Parathyroid adenoma (tissue), 2 donors: ENCODE measurements at regions not wholly inside any gene's neighbourhood (a gene's known extent, or its start where the extent isn't known, plus 50 kb on each side); places are given as distances from the start of the nearest gene placed in this dataset.

Experiments
- H2AFZ ChIP-seq: fragments of 300-600 bp; sonication (generic); one replicate; pipeline ENCODE4 v1.7.0; 2017; ENCODE audit warnings: antibody characterized with exemption, mild to moderate bottlenecking
- H3K27ac ChIP-seq: fragments of 300-600 bp; sonication (generic); one replicate; pipeline ENCODE4 v1.7.0; 2017
- H3K27me3 ChIP-seq: fragments of 300-600 bp; sonication (generic); one replicate; pipeline ENCODE4 v1.7.0; 2017; ENCODE audit warnings: low read length; ENCODE audit not compliant: control insufficient read depth, insufficient read depth
- H3K36me3 ChIP-seq: fragments of 300-600 bp; sonication (generic); one replicate; pipeline ENCODE4 v1.7.0; 2017; ENCODE audit warnings: low read length; ENCODE audit not compliant: control insufficient read depth, insufficient read depth
- H3K4me1 ChIP-seq: fragments of 300-600 bp; sonication (generic); one replicate; pipeline ENCODE4 v1.7.0; 2017; ENCODE audit warnings: control low read depth
- H3K4me2 ChIP-seq: fragments of 300-600 bp; sonication (generic); one replicate; pipeline ENCODE4 v1.7.0; 2017; ENCODE audit warnings: low read length
- H3K4me3 ChIP-seq: fragments of 300-600 bp; sonication (generic); one replicate; pipeline ENCODE4 v1.7.0; 2017; ENCODE audit warnings: low read depth, low read length
- H3K79me2 ChIP-seq: fragments of 300-600 bp; sonication (generic); one replicate; pipeline ENCODE4 v1.7.0; 2017; ENCODE audit warnings: control low read depth
- H3K9ac ChIP-seq: fragments of 300-600 bp; sonication (generic); one replicate; pipeline ENCODE4 v1.7.0; 2017; ENCODE audit warnings: mild to moderate bottlenecking
- H3K9me3 ChIP-seq: fragments of 300-600 bp; sonication (generic); one replicate; pipeline ENCODE4 v1.7.0; 2017; ENCODE audit warnings: low read length; ENCODE audit not compliant: control insufficient read depth
- CTCF ChIP-seq: fragments of 300-600 bp; sonication (generic); IDR thresholded peaks from one replicate; pipeline ENCODE4 v1.7.0; 2017; ENCODE audit warnings: antibody characterized with exemption, mild to moderate bottlenecking
- donor health status: primary hyperparathyroidism.

GRCh38 chr15:91376038-91376437, 276.0 kb downstream of the SV2B start:
- no peaks in the 10 kb centered on the region for H3K36me3 ChIP-seq
- no peak overlapping the region for H3K4me3 ChIP-seq
- no peak overlapping the region for H2AFZ ChIP-seq
- no peaks in the 10 kb centered on the region for H3K9me3 ChIP-seq
- TF ChIP-seq CTCF: no peak
- H3K27ac ChIP-seq: no peak overlapping the region
- H3K79me2 ChIP-seq: no peaks in the 10 kb centered on the region
- no peaks in the 10 kb centered on the region for H3K4me1 ChIP-seq
- H3K4me2 ChIP-seq: no peak overlapping the region
- no peak overlapping the region for H3K9ac ChIP-seq
- no peaks in the 10 kb centered on the region for H3K27me3 ChIP-seq

- TF ChIP-seq CTCF: no peak
- H3K27me3 ChIP-seq: no peaks in the 10 kb centered on the region
- no peak overlapping the region for H3K9ac ChIP-seq
- H3K4me1 ChIP-seq: no peaks in the 10 kb centered on the region
- H3K79me2 ChIP-seq: no peaks in the 10 kb centered on the region
- no peak overlapping the region for H3K27ac ChIP-seq
- H3K9me3 ChIP-seq: no peaks in the 10 kb centered on the region
- no peaks in the 10 kb centered on the region for H3K36me3 ChIP-seq
- H2AFZ ChIP-seq: no peak overlapping the region
- no peak overlapping the region for H3K4me3 ChIP-seq
- no peak overlapping the region for H3K4me2 ChIP-seq
Measured at GRCh38 chr15:91380114-91380513, 280.1 kb downstream of the SV2B start.

- Histone ChIP-seq H3K9me3 (no peaks in the 10 kb centered on the region), H2AFZ (no peak overlapping the region), H3K9ac (no peak overlapping the region), H3K27me3 (no peaks in the 10 kb centered on the region), H3K36me3 (no peaks in the 10 kb centered on the region), H3K4me3 (no peak overlapping the region), H3K4me2 (no peak overlapping the region), H3K27ac (no peak overlapping the region), H3K79me2 (no peaks in the 10 kb centered on the region), H3K4me1 (no peaks in the 10 kb centered on the region)
- no peak for TF ChIP-seq CTCF
Measured at GRCh38 chr15:91383532-91383931, 283.5 kb downstream of the SV2B start.

DNA sequence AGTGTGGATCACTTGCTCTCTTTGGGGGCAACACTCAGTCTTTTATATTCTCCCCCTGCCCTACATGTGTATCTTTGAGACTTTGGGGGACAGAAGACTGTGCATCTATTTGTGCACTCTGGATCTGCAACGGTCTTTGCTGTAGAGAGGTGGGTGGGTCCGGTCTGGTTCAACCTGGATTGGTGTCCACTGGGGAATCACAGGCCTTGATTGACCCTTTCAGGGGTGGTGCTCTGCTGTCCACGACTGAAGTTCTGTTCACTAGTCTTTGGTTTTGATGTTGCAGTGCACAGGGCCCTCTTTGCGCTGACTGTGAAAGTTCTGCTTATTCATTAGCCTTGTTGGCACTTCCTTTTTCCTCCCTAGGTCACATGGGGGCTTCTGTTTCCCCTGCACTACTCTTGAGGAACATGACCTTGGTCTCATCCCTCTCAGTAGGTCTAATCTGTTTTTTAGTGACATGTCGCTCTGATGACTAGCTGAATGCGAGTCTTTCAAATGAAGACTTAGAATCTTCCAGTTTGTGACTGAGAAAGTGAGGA, 284.2 kb downstream of the SV2B start:
- H3K9ac ChIP-seq: no peak overlapping the region

More for the DNA sequence above, 284.2 kb downstream of the SV2B start:
- TF ChIP-seq CTCF: no peak
- Histone ChIP-seq H3K4me3 (no peak overlapping the region), H3K36me3 (no peaks in the 10 kb centered on the region), H3K79me2 (no peaks in the 10 kb centered on the region), H3K27ac (no peak overlapping the region), H3K4me1 (no peaks in the 10 kb centered on the region), H3K4me2 (no peak overlapping the region), H3K9me3 (no peaks in the 10 kb centered on the region), H3K27me3 (no peaks in the 10 kb centered on the region), H2AFZ (no peak overlapping the region)
